ENCODE measurements at regions not wholly inside any gene's neighbourhood (a gene's known extent, or its start where the extent isn't known, plus 50 kb on each side); places are given as distances from the start of the nearest gene placed in this dataset.
"Not testable (repeated sequence)": the region's sequence is repeated elsewhere in the genome, so short reads cannot be mapped to it uniquely, and the experiment has no call there.

GRCh38 chr12:46087916-46088439 is 97.6 kb upstream of the SCAF11 start:
- DNase-seq (ENCODE audit: low read depth in 2 of 2) = no peak

DNA sequence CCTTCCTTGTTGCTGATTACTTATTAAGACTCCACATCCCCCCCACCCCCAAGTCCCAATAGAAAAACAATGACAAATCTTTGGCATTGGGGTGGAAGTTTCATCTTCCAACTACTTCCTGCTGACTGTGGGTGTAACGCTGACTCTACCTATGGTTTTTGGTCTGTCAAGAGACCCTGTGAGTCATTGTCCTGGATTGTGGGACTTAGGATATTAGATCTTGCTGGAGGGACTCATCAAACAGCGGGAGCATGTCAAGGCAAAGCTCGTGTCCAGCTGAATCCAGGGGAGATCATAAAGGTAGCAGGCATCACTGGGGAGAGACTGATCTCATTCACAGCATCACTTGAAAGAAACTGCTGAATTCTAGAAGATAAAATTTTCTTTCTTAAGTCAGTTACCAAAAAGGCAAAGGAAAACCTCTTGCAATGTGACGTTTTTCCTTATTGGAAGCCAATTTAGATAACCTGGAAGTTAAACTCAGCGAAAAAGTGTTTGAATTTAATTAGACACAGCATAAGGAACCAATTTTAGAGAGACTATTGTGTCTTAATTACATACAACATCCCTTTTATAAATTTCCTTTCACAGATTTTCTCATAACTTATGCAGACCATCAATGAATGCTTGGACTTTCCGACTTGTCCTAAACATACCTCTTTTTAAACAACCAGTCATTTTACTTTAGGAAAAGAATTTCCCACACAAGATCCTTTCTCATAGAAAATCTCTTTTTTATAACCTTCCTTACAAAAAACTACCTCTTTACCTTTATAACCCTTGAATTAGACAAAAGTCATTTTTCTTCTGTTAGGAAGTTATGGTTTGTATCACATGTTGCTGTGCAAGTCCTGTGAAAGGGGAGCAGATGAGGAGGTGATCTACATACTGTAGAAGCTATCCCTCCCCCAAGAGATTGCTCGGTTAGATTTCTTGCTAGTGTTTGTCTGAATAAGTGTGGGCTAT is 94.6 kb upstream of the SCAF11 start:
- DNase-seq (ENCODE audit: low read depth in 2 of 2) = no peak

DNA sequence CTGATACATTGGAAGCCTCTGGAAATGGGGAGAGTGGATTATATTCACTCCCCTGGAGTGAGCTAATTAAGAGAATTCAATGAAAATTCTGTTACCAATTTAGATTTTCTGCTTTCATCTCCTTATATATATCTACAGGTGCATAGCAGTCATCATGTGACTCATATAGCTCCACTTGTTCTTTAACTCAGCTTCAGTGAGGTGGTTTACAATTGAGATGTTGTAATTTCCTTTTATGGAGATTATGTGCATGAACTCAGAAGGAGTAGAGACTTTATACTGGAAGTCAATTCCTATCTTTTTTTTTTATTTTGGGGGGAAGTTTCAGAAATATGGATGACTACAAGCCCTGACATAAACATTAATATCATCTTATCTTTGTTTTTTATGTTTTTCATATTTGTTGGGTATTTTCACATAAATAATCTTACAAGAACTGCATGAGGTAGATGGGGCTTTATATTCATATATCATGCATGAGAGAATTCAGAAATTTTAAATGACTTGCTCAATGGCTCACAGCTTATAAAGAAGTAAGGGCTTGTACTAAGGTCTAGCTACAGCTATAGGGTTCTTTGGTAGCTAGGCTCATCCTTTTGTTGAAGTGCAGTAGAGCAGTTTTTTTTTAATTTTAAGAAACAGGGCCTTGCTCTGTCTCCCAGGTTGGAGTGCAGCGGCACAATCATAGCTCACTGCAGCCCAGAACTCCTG is 92.3 kb upstream of the SCAF11 start:
- no peak for DNase-seq (ENCODE audit: low read depth in 2 of 2)

GRCh38 chr12:46073321-46073720 is 82.9 kb upstream of the SCAF11 start:
- no peak for DNase-seq (ENCODE audit: low read depth in 2 of 2)

DNA sequence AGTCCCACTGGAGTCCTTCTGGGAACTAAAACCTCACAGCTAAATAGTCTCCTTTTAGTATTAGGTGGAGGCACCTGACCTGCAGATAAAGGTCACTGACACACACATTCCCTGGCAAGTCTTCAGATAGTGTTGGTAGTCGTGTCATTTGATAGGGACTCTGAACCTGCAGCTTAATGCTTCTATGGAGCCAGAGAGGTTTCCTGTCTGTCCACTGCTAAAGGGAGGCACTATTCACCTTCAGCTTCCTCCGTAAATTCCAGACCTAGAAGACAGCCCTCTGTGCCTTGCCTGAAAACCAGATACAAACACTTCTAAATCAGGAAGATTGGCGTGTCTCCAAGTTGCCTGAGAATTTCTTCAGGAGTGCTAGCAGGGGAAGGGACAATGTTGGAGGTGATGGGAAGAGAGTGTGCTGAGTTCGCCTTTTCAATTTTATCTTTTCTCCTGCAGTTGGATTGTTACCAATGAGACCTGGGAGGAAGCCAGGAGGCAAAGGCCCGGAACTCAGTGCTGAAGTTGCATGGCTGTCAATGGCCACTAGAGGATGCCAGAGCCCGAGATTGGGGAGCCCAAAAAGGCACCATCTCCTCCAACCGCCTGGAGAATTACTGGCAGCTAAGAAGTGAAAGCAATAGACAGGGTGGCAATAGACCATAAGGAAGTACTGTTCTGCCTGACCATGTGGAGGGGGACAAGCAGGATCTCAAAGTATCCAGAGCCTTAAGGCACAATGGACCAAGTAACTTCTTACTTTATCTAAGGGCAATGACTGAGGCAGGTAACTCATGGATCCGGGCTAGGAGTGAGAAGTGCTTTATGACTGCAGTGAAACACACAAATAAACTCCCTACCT is 81.6 kb upstream of the SCAF11 start:
- DNase-seq (ENCODE audit: low read depth in 2 of 2) = peak; percentile 47 to 49

- DNase-seq (ENCODE audit: low read depth in 2 of 2) = no peak
These were observed 81.0 kb upstream of the SCAF11 start for GRCh38 chr12:46071335-46071734.

DNA sequence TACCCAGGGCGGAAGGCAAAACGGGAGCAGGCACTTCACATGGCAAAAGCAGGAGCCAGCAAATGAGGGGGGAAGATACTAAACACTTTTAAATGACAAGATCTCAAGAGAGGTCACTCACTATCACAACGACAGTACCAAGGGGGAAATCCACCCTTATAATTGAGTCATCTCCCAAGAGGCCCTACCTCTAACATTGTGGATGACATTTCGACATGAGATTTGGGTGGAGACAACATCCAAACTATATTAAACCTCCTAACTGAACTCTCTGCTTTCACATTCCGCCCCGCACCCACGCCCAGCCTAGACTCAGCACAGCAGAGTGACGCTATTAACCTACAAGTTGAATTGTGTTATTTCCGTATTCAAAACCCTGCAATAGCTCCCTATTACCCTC is 76.7 kb upstream of the SCAF11 start:
- no peak for DNase-seq (ENCODE audit: low read depth in 2 of 2)

GRCh38 chr12:46065412-46066166 is 75.2 kb upstream of the SCAF11 start:
- DNase-seq (ENCODE audit: low read depth in 2 of 2) = no peak

DNA sequence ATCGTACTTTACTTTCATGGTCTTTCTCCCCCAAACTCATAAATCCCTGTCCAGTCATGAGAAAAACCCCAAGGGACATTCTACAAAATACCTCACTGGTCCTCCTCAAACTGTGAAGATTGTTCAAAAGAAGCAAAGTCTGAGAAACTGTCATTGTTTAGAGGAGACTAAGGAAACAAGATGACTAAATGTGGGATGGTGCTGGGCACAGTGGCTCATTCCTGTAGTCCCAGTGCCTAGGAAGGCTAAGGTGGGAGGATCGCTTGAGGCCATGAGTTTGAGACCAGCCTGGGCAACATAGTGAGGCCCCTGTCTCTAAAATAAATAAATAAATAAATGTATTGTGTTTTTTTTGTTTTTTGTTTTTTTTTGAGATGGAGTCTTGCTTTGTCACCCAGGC is 74.2 kb upstream of the SCAF11 start:
- no peak for DNase-seq (ENCODE audit: low read depth in 2 of 2)

GRCh38 chr12:46058697-46059096 is 68.3 kb upstream of the SCAF11 start:
- DNase-seq (ENCODE audit: low read depth in 2 of 2) = not testable (repeated sequence)

DNA sequence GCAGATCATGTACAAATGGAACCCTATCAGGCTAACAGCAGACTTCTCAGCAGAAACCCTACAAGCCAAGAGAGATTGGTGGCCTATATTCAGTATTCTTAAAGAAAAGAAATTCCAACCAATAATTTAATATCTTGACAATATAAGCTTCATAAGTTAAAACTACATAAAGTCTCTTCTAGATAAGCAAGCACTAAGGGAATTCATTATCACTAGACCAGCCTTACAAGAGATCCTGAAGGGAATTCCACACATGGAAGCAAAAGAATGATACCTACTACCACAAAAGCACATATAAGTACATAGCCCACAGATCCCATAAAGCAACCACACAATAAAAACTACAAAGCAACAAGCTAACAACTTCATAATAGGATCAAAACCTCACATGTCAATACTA is 60.4 kb upstream of the SCAF11 start:
- DNase-seq (ENCODE audit: low read depth in 2 of 2) = no peak

DNA sequence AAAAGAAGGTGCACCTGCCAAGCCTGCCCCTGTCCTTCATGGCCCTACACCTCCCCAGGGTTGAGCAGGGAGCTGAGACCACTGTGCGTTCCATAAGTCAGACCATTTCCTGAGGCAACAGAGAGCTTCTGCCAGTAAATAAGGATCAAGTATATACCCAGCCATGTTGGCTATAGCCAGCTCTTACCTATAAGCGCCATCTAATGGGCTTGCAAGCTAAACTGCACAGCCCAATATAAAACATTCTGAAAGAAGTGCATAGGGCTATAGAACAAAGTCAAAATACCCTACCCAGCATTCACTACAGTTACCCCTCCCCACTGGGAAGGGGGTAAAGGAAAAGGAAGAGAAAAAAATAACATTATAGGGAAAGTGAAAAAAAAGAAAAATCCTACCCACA is 59.3 kb upstream of the SCAF11 start:
- DNase-seq (ENCODE audit: low read depth in 2 of 2) = no peak

- DNase-seq (ENCODE audit: low read depth in 2 of 2) = no peak
These were observed 56.1 kb upstream of the SCAF11 start for GRCh38 chr12:46046436-46046835.

- no peak for DNase-seq (ENCODE audit: low read depth in 2 of 2)
These were observed 53.7 kb upstream of the SCAF11 start for GRCh38 chr12:46043972-46044520.
